Endodermal cell (in vitro differentiated cells): ENCODE measurements at regions not wholly inside any gene's neighbourhood (a gene's known extent, or its start where the extent isn't known, plus 50 kb on each side); places are given as distances from the start of the nearest gene placed in this dataset.
"Not testable (repeated sequence)": the region's sequence is repeated elsewhere in the genome, so short reads cannot be mapped to it uniquely, and the experiment has no call there.

Source experiments
- DNase-seq: peaks from one replicate; pipeline ENCODE4 v3.0.0-alpha.2; 2017
- H3K27ac ChIP-seq: 2 replicates; pipeline ENCODE4 v1.5.1; 2013; ENCODE audit warnings: mild to moderate bottlenecking, low read depth, low read length, moderate library complexity
- H3K27me3 ChIP-seq: 2 replicates; pipeline ENCODE4 v1.6.1; 2013; ENCODE audit warnings: mild to moderate bottlenecking, low read length, moderate library complexity; ENCODE audit not compliant: insufficient read depth, control insufficient read depth, poor library complexity, severe bottlenecking
- H3K36me3 ChIP-seq: 2 replicates; pipeline ENCODE4 v1.7.0; 2013; ENCODE audit warnings: mild to moderate bottlenecking, low read length, moderate library complexity; ENCODE audit not compliant: control insufficient read depth, insufficient read depth
- H3K4me1 ChIP-seq: one replicate; pipeline ENCODE4 v1.7.0; 2013; ENCODE audit warnings: low read length; ENCODE audit not compliant: control insufficient read depth, insufficient read depth
- H3K4me3 ChIP-seq: 2 replicates; pipeline ENCODE4 v1.5.1; 2013; ENCODE audit warnings: mild to moderate bottlenecking, low read length, moderate library complexity
- H3K9ac ChIP-seq: 2 replicates; pipeline ENCODE4 v1.6.1; 2013; ENCODE audit warnings: mild to moderate bottlenecking, low read length, moderate library complexity; ENCODE audit not compliant: poor library complexity, severe bottlenecking; ENCODE audit errors: extremely low read depth
- H3K9me3 ChIP-seq: 2 replicates; pipeline ENCODE4 v1.6.1; 2013; ENCODE audit warnings: mild to moderate bottlenecking, low read length, moderate library complexity; ENCODE audit not compliant: control insufficient read depth
- H3K27ac Mint-ChIP-seq: 2 replicates; pipeline ENCODE4 v1.8.0; 2020; ENCODE audit warnings: mixed read lengths
- H3K27me3 Mint-ChIP-seq: 2 replicates; pipeline ENCODE4 v1.8.0; 2021; ENCODE audit warnings: mild to moderate bottlenecking, mixed read lengths; ENCODE audit not compliant: insufficient read depth
- H3K36me3 Mint-ChIP-seq: 2 replicates; pipeline ENCODE4 v1.8.0; 2020; ENCODE audit warnings: low read depth, mixed read lengths
- H3K4me1 Mint-ChIP-seq: 2 replicates; pipeline ENCODE4 v1.8.0; 2020; ENCODE audit warnings: mixed read lengths
- H3K4me3 Mint-ChIP-seq: 2 replicates; pipeline ENCODE4 v1.8.0; 2020; ENCODE audit warnings: mild to moderate bottlenecking, moderate library complexity, mixed read lengths
- H3K9me3 Mint-ChIP-seq: 2 replicates; pipeline ENCODE4 v1.8.0; 2020; ENCODE audit warnings: mild to moderate bottlenecking, mixed read lengths
- CTCF ChIP-seq: fragments of 200-600 bp; sonication (generic); conservative IDR thresholded peaks from 2 replicates; pipeline ENCODE4 v1.5.0; 2021; ENCODE audit warnings: antibody characterized with exemption, mild to moderate bottlenecking
- WGBS, 2 experiments: methylation state at CpG; one replicate each; pipeline versions ENCODE4 v1.1.5 to v1.1.7; 2013; ENCODE audit warnings: missing lambda C conversion rate in 2 of 2, mixed read lengths in 1 of 2; ENCODE audit not compliant: insufficient coverage in 1 of 2, insufficient read length in 1 of 2; 5-methylcytosine and 5-hydroxymethylcytosine counted together

GRCh38 chr16:5215901-5216300, 118.3 kb upstream of the EEF2KMT start:
- H3K36me3 Mint-ChIP-seq = no peaks in the 10 kb centered on the region
- peaks cover 29% of the 10 kb centered on the region for H3K27me3 Mint-ChIP-seq
- no peak for DNase-seq
- H3K9me3 Mint-ChIP-seq = peaks cover 14% of the 10 kb centered on the region
- peak; percentile 29 for TF ChIP-seq CTCF
- Histone ChIP-seq H3K4me3 (peak overlapping the region; percentile 14), H3K4me1 (peaks cover 12% of the 10 kb centered on the region), H3K9me3 (peaks cover 24% of the 10 kb centered on the region), H3K27ac (no peak overlapping the region), H3K27me3 (no peaks in the 10 kb centered on the region), H3K36me3 (no peaks in the 10 kb centered on the region), H3K9ac (no peak overlapping the region)
- H3K4me1 Mint-ChIP-seq = peaks cover 41% of the 10 kb centered on the region
- WGBS, 2 experiments = 80 to 81% methylated on average over 2 of the region's 2 CpGs
- H3K27ac Mint-ChIP-seq = no peak overlapping the region
- no peak overlapping the region for H3K4me3 Mint-ChIP-seq

GRCh38 chr16:5214466-5214865, 116.9 kb upstream of the EEF2KMT start:
- Histone ChIP-seq H3K27ac (no peak overlapping the region), H3K4me1 (peaks cover 12% of the 10 kb centered on the region), H3K27me3 (no peaks in the 10 kb centered on the region), H3K9ac (no peak overlapping the region), H3K4me3 (no peak overlapping the region), H3K36me3 (no peaks in the 10 kb centered on the region), H3K9me3 (peaks cover 15% of the 10 kb centered on the region)
- TF ChIP-seq CTCF = no peak
- Mint-ChIP-seq H3K36me3 (no peaks in the 10 kb centered on the region), H3K27me3 (peaks cover 33% of the 10 kb centered on the region), H3K4me3 (no peak overlapping the region), H3K27ac (peak overlapping the region; percentile 68), H3K4me1 (peaks cover 48% of the 10 kb centered on the region), H3K9me3 (peaks cover 10% of the 10 kb centered on the region)
- WGBS, 2 experiments = 91 to 92% methylated on average over 7 of the region's 7 CpGs
- DNase-seq = no peak

- Mint-ChIP-seq H3K27ac (peak overlapping the region; percentile 68), H3K9me3 (peaks cover 15% of the 10 kb centered on the region), H3K4me3 (peak overlapping the region; percentile 43), H3K4me1 (peaks cover 48% of the 10 kb centered on the region), H3K27me3 (peaks cover 20% of the 10 kb centered on the region)
- H3K27me3 ChIP-seq, H3K9ac ChIP-seq, H3K27ac ChIP-seq, DNase-seq, H3K36me3 ChIP-seq, H3K36me3 Mint-ChIP-seq: not testable (repeated sequence)
- 44 to 61% methylated on average over 2 to 5 of the region's 5 CpGs for WGBS, 2 experiments
- Histone ChIP-seq H3K9me3 (peaks cover 15% of the 10 kb centered on the region), H3K4me1 (peaks cover 12% of the 10 kb centered on the region), H3K4me3 (peak overlapping the region; percentile 63)
Measured at GRCh38 chr16:5212501-5212900, 114.9 kb upstream of the EEF2KMT start.

- H3K36me3 Mint-ChIP-seq, H3K4me1 ChIP-seq, H3K27ac ChIP-seq, H3K9ac ChIP-seq, H3K9me3 ChIP-seq, H3K4me3 Mint-ChIP-seq, H3K27ac Mint-ChIP-seq, H3K27me3 ChIP-seq, H3K4me3 ChIP-seq, H3K36me3 ChIP-seq: not testable (repeated sequence)
- WGBS, 2 experiments = 97% methylated on average over 1 of the region's 1 CpG; no CpG with 5 or more reads in 1 of the 2 experiments
- H3K27me3 Mint-ChIP-seq = peaks cover 15% of the 10 kb centered on the region
- peaks cover 32% of the 10 kb centered on the region for H3K4me1 Mint-ChIP-seq
- peaks cover 25% of the 10 kb centered on the region for H3K9me3 Mint-ChIP-seq
- DNase-seq = peak; percentile 46
Measured at GRCh38 chr16:5207862-5208498, 110.4 kb upstream of the EEF2KMT start.
